ENCODE measurements at regions not wholly inside any gene's neighbourhood (a gene's known extent, or its start where the extent isn't known, plus 50 kb on each side); places are given as distances from the start of the nearest gene placed in this dataset.

GRCh38 chr3:147809206-147809605, 400.0 kb downstream of the ZIC1 start:
- TF ChIP-seq CTCF (IDR thresholded peaks at IDR 0.05; ENCODE audit: poor library complexity, severe bottlenecking) (no peak), RAD21 (conservative IDR thresholded peaks at IDR 0.05) (no peak), POLR2AphosphoS5 (IDR thresholded peaks at IDR 0.05) (no peak), TAF1 (IDR thresholded peaks at IDR 0.05; ENCODE audit: low read depth) (no peak), EP300 (conservative IDR thresholded peaks at IDR 0.05; ENCODE audit: poor library complexity, severe bottlenecking) (no peak), EZH2 (IDR thresholded peaks at IDR 0.05; ENCODE audit: borderline replicate concordance, insufficient read depth, low read length, poor library complexity, severe bottlenecking) (no peak), MXI1 (conservative IDR thresholded peaks at IDR 0.05; ENCODE audit: poor library complexity, severe bottlenecking) (no peak)
